Activated T-helper 2 cell treated with anti-CD3 and anti-CD28 coated beads, Interferon-gamma antibody, Interleukin-2, Interleukin-4, amounts not matched to agents 10 μg/mL and 5 μg/mL and 100 μg/mL, durations not matched to agents 14 hours and 24 hours and 36 hours (primary cell): ENCODE measurements at regions not wholly inside any gene's neighbourhood (a gene's known extent, or its start where the extent isn't known, plus 50 kb on each side); places are given as distances from the start of the nearest gene placed in this dataset.
"Not testable (repeated sequence)": the region's sequence is repeated elsewhere in the genome, so short reads cannot be mapped to it uniquely, and the experiment has no call there.

Experiments
- DNase-seq: peaks from one replicate; pipeline ENCODE4 v3.0.0; 2021; ENCODE audit warnings: low spot score
- H3K27ac Mint-ChIP-seq: one replicate; pipeline ENCODE4 v1.8.0; 2021; ENCODE audit warnings: mixed read lengths
- H3K27me3 Mint-ChIP-seq: one replicate; pipeline ENCODE4 v1.8.0; 2021; ENCODE audit warnings: low read depth, mixed read lengths
- H3K36me3 Mint-ChIP-seq: one replicate; pipeline ENCODE4 v1.8.0; 2021; ENCODE audit warnings: low read depth, mixed read lengths
- H3K4me1 Mint-ChIP-seq: one replicate; pipeline ENCODE4 v1.8.0; 2021; ENCODE audit warnings: low read depth, mixed read lengths
- H3K4me3 Mint-ChIP-seq: one replicate; pipeline ENCODE4 v1.8.0; 2021; ENCODE audit warnings: low read depth, mild to moderate bottlenecking, moderate library complexity, mixed read lengths
- H3K9me3 Mint-ChIP-seq: one replicate; pipeline ENCODE4 v1.8.0; 2021; ENCODE audit warnings: mixed read lengths
- intact Hi-C: fragments of 100-400 bp; cut with micrococcal nuclease; formaldehyde crosslinking; loops from one replicate; pipeline ENCODE4 v1.15.1; 2023

- not testable (repeated sequence) for H3K27me3 Mint-ChIP-seq, H3K9me3 Mint-ChIP-seq, H3K4me1 Mint-ChIP-seq
Observed at GRCh38 chr7:135872861-135873260, 104.3 kb downstream of the MTPN start.

GRCh38 chr7:135862586-135863340, 114.2 kb upstream of the FAM180A start:
- intact Hi-C loops, result no loop called here
- Mint-ChIP-seq H3K36me3 (no peaks in the 10 kb centered on the region), H3K27me3 (no peaks in the 10 kb centered on the region), H3K4me3 (no peak overlapping the region), H3K27ac (no peak overlapping the region), H3K9me3 (no peaks in the 10 kb centered on the region), H3K4me1 (no peaks in the 10 kb centered on the region)
- DNase-seq, result no peak

More at GRCh38 chr7:135872861-135873260, 104.3 kb downstream of the MTPN start:
- DNase-seq, intact Hi-C loops, H3K27ac Mint-ChIP-seq, H3K4me3 Mint-ChIP-seq, H3K36me3 Mint-ChIP-seq: not testable (repeated sequence)

GRCh38 chr7:135859538-135859937, 110.9 kb upstream of the FAM180A start:
- no peak overlapping the region for H3K27ac Mint-ChIP-seq
- no peak overlapping the region for H3K4me3 Mint-ChIP-seq
- H3K4me1 Mint-ChIP-seq, result no peaks in the 10 kb centered on the region
- no peaks in the 10 kb centered on the region for H3K9me3 Mint-ChIP-seq
- intact Hi-C loops, result no loop called here
- DNase-seq, result no peak
- no peaks in the 10 kb centered on the region for H3K27me3 Mint-ChIP-seq
- no peaks in the 10 kb centered on the region for H3K36me3 Mint-ChIP-seq

- H3K9me3 Mint-ChIP-seq, result no peaks in the 10 kb centered on the region
- H3K36me3 Mint-ChIP-seq, result no peaks in the 10 kb centered on the region
- intact Hi-C loops, result no loop called here
- DNase-seq, result no peak
- H3K4me1 Mint-ChIP-seq, result no peaks in the 10 kb centered on the region
- no peak overlapping the region for H3K27ac Mint-ChIP-seq
- H3K27me3 Mint-ChIP-seq, result no peaks in the 10 kb centered on the region
- H3K4me3 Mint-ChIP-seq, result no peak overlapping the region
Observed at GRCh38 chr7:135858851-135859250, 110.2 kb upstream of the FAM180A start.

- no peak for DNase-seq
- H3K9me3 Mint-ChIP-seq, result no peaks in the 10 kb centered on the region
- no peak overlapping the region for H3K27ac Mint-ChIP-seq
- no peak overlapping the region for H3K4me3 Mint-ChIP-seq
- H3K4me1 Mint-ChIP-seq, result no peaks in the 10 kb centered on the region
- no peaks in the 10 kb centered on the region for H3K36me3 Mint-ChIP-seq
- H3K27me3 Mint-ChIP-seq, result no peaks in the 10 kb centered on the region
- intact Hi-C loops, result no loop called here
Observed at GRCh38 chr7:135858379-135858778, 109.8 kb upstream of the FAM180A start.

- DNase-seq, result no peak
- no peaks in the 10 kb centered on the region for H3K36me3 Mint-ChIP-seq
- no peaks in the 10 kb centered on the region for H3K27me3 Mint-ChIP-seq
- H3K9me3 Mint-ChIP-seq, result no peaks in the 10 kb centered on the region
- H3K4me3 Mint-ChIP-seq, result no peak overlapping the region
- H3K27ac Mint-ChIP-seq, result no peak overlapping the region
- no peaks in the 10 kb centered on the region for H3K4me1 Mint-ChIP-seq
- intact Hi-C loops, result no loop called here
Observed at GRCh38 chr7:135857519-135858274, 109.1 kb upstream of the FAM180A start.

- H3K4me3 Mint-ChIP-seq, result no peak overlapping the region
- intact Hi-C loops, result no loop called here
- no peak overlapping the region for H3K27ac Mint-ChIP-seq
- no peaks in the 10 kb centered on the region for H3K36me3 Mint-ChIP-seq
- no peaks in the 10 kb centered on the region for H3K4me1 Mint-ChIP-seq
- H3K27me3 Mint-ChIP-seq, result no peaks in the 10 kb centered on the region
- DNase-seq, result no peak
- no peaks in the 10 kb centered on the region for H3K9me3 Mint-ChIP-seq
Observed at GRCh38 chr7:135856356-135857144, 107.9 kb upstream of the FAM180A start.

- DNase-seq, result no peak
- Mint-ChIP-seq H3K4me1 (no peaks in the 10 kb centered on the region), H3K4me3 (no peak overlapping the region), H3K9me3 (no peaks in the 10 kb centered on the region), H3K27ac (no peak overlapping the region), H3K27me3 (no peaks in the 10 kb centered on the region), H3K36me3 (no peaks in the 10 kb centered on the region)
- intact Hi-C loops, result no loop called here
Observed at GRCh38 chr7:135855846-135856245, 107.2 kb upstream of the FAM180A start.

- Mint-ChIP-seq H3K27ac (no peak overlapping the region), H3K9me3 (no peaks in the 10 kb centered on the region), H3K27me3 (no peaks in the 10 kb centered on the region), H3K4me1 (no peaks in the 10 kb centered on the region), H3K4me3 (no peak overlapping the region), H3K36me3 (no peaks in the 10 kb centered on the region)
- DNase-seq, result no peak
- intact Hi-C loops, result no loop called here
Observed at GRCh38 chr7:135853499-135853898, 104.9 kb upstream of the FAM180A start.

GRCh38 chr7:135853008-135853407, 104.4 kb upstream of the FAM180A start:
- no peak for DNase-seq
- Mint-ChIP-seq H3K4me3 (no peak overlapping the region), H3K27ac (no peak overlapping the region), H3K9me3 (no peaks in the 10 kb centered on the region), H3K4me1 (no peaks in the 10 kb centered on the region), H3K27me3 (no peaks in the 10 kb centered on the region), H3K36me3 (no peaks in the 10 kb centered on the region)
- intact Hi-C loops, result no loop called here

GRCh38 chr7:135847242-135847641, 98.6 kb upstream of the FAM180A start:
- Mint-ChIP-seq H3K36me3 (no peaks in the 10 kb centered on the region), H3K27ac (no peak overlapping the region), H3K4me1 (no peaks in the 10 kb centered on the region), H3K4me3 (no peak overlapping the region), H3K27me3 (peaks cover 4% of the 10 kb centered on the region), H3K9me3 (no peaks in the 10 kb centered on the region)
- intact Hi-C loops, result no loop called here
- no peak for DNase-seq

GRCh38 chr7:135846339-135846738, 97.7 kb upstream of the FAM180A start:
- no peaks in the 10 kb centered on the region for H3K36me3 Mint-ChIP-seq
- H3K4me1 Mint-ChIP-seq, result no peaks in the 10 kb centered on the region

More at GRCh38 chr7:135846339-135846738, 97.7 kb upstream of the FAM180A start:
- no peak overlapping the region for H3K27ac Mint-ChIP-seq
- DNase-seq, result no peak
- H3K27me3 Mint-ChIP-seq, result peaks cover 4% of the 10 kb centered on the region
- intact Hi-C loops, result no loop called here
- no peak overlapping the region for H3K4me3 Mint-ChIP-seq
- H3K9me3 Mint-ChIP-seq, result no peaks in the 10 kb centered on the region
